ENCODE measurements at regions not wholly inside any gene's neighbourhood (a gene's known extent, or its start where the extent isn't known, plus 50 kb on each side); places are given as distances from the start of the nearest gene placed in this dataset.
"Not testable (repeated sequence)": the region's sequence is repeated elsewhere in the genome, so short reads cannot be mapped to it uniquely, and the experiment has no call there.

- H3K4me1 ChIP-seq (ENCODE audit: control insufficient read depth in 2 of 2, insufficient read depth in 2 of 2, low read length in 2 of 2), result no peaks in the 10 kb centered on the region
- no peak overlapping the region for H2AFZ ChIP-seq (ENCODE audit: insufficient read depth, low read depth, low read length, poor library complexity, severe bottlenecking)
- H4K20me1 ChIP-seq (ENCODE audit: control insufficient read depth, insufficient read depth, low read length, poor library complexity, severe bottlenecking), result no peaks in the 10 kb centered on the region
- H3K9me3 ChIP-seq (ENCODE audit: control extremely low read depth in 1 of 3, control insufficient read depth in 2 of 3, insufficient read depth in 1 of 3, low read length in 2 of 3), result peaks cover 4 to 40% (median 12%) of the 10 kb centered on the region in 3 donors
- no peaks in the 10 kb centered on the region for H3K79me2 ChIP-seq (ENCODE audit: control insufficient read depth, insufficient read depth, low read length)
- no peaks in the 10 kb centered on the region for H3K27me3 ChIP-seq (replicated peaks in 1 of 4; ENCODE audit: control extremely low read depth in 1 of 4, control insufficient read depth in 3 of 4, insufficient read depth in 4 of 4, low read length in 3 of 4)
- no CpG with 5 or more reads among the region's 2 CpGs for WGBS (ENCODE audit: insufficient coverage)
- ATAC-seq (ENCODE audit: low read depth), result no peak
- H3K4me3 ChIP-seq (ENCODE audit: control extremely low read depth in 1 of 5, extremely low read depth in 1 of 5, insufficient read depth in 1 of 5, low read depth in 2 of 5, low read length in 4 of 5), result no peak overlapping the region
- no peak for DNase-seq
- Mint-ChIP-seq H3K27me3 (peaks cover 6% of the 10 kb centered on the region), H3K27ac (no peak overlapping the region), H3K4me3 (no peak overlapping the region), H3K4me1 (no peaks in the 10 kb centered on the region), H3K9me3 (ENCODE audit: insufficient read depth) (peaks cover 39% of the 10 kb centered on the region)
- intact Hi-C loops (cut with micrococcal nuclease), result no loop called here
- H3K4me2 ChIP-seq (replicated peaks; ENCODE audit: low read depth, low read length, poor library complexity, severe bottlenecking), result no peak overlapping the region
- ChIA-PET POLR2A (no interaction called here), CTCF (no interaction called here)
- no peak overlapping the region for H3K27ac ChIP-seq (ENCODE audit: low read length in 2 of 2)
- no peak overlapping the region for H3K9ac ChIP-seq (ENCODE audit: low read length)
- TF ChIP-seq EZH2 (IDR thresholded peaks at IDR 0.05; ENCODE audit: borderline replicate concordance, insufficient read depth, low read depth, low read length, poor library complexity, severe bottlenecking) (no peak), CTCF (IDR thresholded peaks at IDR 0.05) (no peak)
- H3K36me3 ChIP-seq (replicated peaks in 1 of 2; ENCODE audit: control extremely low read depth in 1 of 2, control insufficient read depth in 1 of 2, extremely low read depth in 1 of 2, insufficient read depth in 2 of 2, low read length in 1 of 2), result no peaks in the 10 kb centered on the region
These were observed 173.7 kb downstream of the PHF2 start for GRCh38 chr9:93750045-93750444.

- 89% methylated on average over 1 of the region's 1 CpG for WGBS (ENCODE audit: insufficient coverage)
- CTCF ChIA-PET; DNase-seq; H3K4me3 Mint-ChIP-seq; H3K79me2 ChIP-seq (ENCODE audit: control insufficient read depth, insufficient read depth, low read length); H3K27me3 Mint-ChIP-seq; H3K36me3 ChIP-seq (replicated peaks in 1 of 2; ENCODE audit: control extremely low read depth in 1 of 2, control insufficient read depth in 1 of 2, extremely low read depth in 1 of 2, insufficient read depth in 2 of 2, low read length in 1 of 2); H2AFZ ChIP-seq (ENCODE audit: insufficient read depth, low read depth, low read length, poor library complexity, severe bottlenecking); H4K20me1 ChIP-seq (ENCODE audit: control insufficient read depth, insufficient read depth, low read length, poor library complexity, severe bottlenecking); ATAC-seq (ENCODE audit: low read depth); H3K4me2 ChIP-seq (replicated peaks; ENCODE audit: low read depth, low read length, poor library complexity, severe bottlenecking); POLR2A ChIA-PET; H3K4me3 ChIP-seq (ENCODE audit: control extremely low read depth in 1 of 5, extremely low read depth in 1 of 5, insufficient read depth in 1 of 5, low read depth in 2 of 5, low read length in 4 of 5); H3K4me1 ChIP-seq (ENCODE audit: control insufficient read depth in 2 of 2, insufficient read depth in 2 of 2, low read length in 2 of 2); H3K4me1 Mint-ChIP-seq; H3K27ac ChIP-seq (ENCODE audit: low read length in 2 of 2); intact Hi-C loops (cut with micrococcal nuclease); H3K9ac ChIP-seq (ENCODE audit: low read length); H3K27ac Mint-ChIP-seq; H3K27me3 ChIP-seq (replicated peaks in 1 of 4; ENCODE audit: control extremely low read depth in 1 of 4, control insufficient read depth in 3 of 4, insufficient read depth in 4 of 4, low read length in 3 of 4): not testable (repeated sequence)
- H3K9me3 ChIP-seq (ENCODE audit: control extremely low read depth in 1 of 3, control insufficient read depth in 2 of 3, insufficient read depth in 1 of 3, low read length in 2 of 3), result peaks cover 4 to 39% (median 10%) of the 10 kb centered on the region in 3 donors
- H3K9me3 Mint-ChIP-seq (ENCODE audit: insufficient read depth), result peaks cover 40% of the 10 kb centered on the region
These were observed 172.4 kb downstream of the PHF2 start for GRCh38 chr9:93748827-93749226.

Data from B cell (primary cell).